ENCODE measurements at regions not wholly inside any gene's neighbourhood (a gene's known extent, or its start where the extent isn't known, plus 50 kb on each side); places are given as distances from the start of the nearest gene placed in this dataset.

DNA sequence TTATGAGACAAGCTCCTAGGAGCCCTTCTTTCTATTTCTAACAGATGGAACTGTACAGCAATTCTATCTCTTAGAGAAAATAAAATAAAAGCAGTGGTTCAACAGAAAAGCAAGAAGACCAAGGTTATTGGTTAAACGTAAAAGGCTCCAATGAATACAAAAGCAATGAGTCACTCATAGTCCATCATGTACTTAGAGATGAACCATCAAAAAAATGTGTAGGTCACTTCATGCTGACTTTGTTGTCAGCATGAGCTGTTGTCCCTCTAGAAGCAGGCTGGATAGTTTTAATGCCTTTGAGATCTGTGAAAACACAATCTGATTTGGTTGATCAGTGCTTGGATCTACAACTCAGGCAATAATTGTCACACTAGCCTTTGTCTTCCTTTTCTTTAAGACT lies 378.6 kb upstream of the ANXA10 start:
- no peak for DNase-seq

- DNase-seq: no peak
Measured at GRCh38 chr4:167715176-167715575, 377.2 kb upstream of the ANXA10 start.

DNA sequence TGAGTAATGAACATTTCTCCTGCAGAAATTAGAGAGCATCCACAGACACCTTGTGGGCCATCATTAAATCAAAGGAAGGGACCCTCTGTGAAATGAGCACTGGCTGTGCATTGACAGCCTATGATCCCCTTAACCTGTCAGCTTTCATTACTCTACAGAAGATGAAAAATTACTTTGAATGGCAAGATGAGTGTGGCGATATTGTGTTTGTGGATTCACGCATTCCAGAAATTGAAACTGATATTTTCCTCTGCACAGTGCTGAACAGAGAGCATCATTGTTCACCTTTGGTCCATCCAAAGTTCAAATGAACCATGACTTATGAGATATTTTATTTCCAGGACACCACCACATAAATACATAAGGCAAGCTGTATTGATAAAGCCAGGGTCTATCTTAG lies 374.8 kb upstream of the ANXA10 start:
- DNase-seq: no peak

DNA sequence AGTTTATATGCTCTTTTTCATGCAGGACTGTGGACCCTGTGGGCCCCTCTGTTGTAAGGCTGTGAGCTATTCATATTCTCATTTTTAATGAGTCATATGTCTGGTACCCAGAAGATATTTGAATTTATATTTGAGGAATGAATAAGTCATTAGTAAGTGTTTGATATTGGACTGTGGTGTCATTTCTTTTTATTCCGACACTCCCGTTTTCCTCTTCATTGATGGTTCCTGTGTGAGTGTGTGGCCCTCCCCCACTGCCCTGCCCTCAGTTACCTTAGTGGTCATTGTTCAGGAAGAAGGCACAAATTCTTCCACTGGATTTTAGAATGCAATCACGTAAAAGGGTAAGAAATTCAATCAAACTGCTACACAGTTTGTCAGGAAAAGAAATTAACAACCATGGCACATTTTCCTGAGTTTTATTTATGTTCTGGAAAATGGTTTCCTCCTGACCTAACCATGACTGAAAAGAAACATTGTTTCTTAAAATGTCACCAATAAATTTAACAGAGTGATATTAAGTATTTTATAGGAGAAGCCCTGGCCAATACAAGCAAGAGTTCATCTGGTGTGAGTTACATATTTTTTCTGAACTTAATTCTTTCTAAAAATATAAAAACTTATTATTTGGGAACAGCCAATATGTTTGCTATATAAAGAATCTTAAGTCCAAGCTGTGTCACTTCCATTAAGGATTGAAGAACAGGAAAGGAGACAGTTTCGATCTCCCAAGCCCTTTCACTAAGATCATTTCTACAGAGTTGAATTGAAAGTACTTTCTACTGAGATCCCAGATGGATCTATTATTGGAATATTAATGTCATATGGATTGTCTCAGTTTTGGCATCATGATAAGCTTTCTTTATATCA lies 370.5 kb upstream of the ANXA10 start:
- no peak for DNase-seq

DNA sequence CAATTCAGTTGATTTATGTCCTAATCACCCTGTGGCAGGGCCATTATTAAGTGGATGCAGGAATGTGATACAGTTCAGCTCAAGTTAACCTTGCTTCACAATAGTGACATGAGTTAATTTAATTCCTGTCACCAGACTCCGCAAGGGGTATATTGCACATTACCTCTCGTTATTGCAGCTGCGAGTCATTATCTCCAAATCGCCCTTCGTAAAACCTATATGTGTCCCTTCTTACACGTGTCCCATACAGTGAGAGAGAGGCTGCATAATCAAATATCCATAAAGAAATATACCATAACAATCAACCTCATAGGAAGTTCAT lies 369.9 kb upstream of the ANXA10 start:
- no peak for DNase-seq

- no peak for DNase-seq
Measured at GRCh38 chr4:167724941-167725340, 367.4 kb upstream of the ANXA10 start.

DNA sequence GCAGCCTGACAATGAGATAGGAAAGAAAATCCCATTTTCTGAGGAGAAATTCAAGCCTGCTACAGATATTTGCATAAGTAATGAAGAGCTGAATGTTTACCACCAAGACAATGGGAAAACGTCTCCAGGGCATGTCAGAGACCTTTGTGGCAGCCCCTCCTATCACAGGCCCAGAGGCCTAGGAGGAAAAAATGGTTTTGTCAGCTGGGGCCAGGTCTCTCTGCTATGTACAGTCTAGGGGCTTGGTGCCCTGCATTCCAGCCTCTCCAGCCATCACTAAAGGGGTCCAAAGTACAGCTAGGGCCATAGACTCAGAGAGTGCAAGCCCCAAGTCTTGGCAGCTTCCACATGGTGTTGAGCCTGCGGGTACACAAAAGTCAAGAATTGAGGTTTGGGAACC lies 361.6 kb upstream of the ANXA10 start:
- DNase-seq: no peak

DNA sequence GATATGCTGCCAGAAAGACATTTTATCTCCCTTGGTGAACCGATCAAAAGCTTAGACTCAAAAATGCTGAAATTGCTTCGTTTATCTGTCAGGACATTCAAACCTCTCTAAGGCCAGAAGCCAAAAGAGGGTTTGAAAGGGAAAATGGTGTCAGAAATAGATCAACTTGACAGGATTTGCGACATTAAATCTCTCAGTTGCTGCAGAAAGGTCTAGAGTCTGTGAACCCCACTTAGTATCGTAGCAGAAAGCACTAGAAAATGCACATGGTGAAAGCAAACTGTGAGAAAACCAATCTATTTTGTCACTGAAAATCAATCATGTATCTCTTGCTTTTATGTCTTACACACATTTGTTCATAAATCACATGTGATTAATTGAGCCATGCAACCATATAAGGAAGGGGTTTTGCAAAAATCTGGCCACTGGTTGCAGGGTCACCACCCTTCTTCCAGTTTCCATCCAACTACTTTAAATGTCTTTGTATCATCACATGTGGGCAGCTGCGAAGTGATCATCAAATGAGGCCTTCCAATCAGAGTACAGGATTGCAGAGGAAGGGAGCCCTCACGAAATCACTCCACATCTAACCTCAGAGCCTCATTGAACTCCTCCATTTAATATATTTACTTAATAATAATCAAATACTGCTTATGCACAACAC lies 347.2 kb upstream of the ANXA10 start:
- no peak for DNase-seq

DNA sequence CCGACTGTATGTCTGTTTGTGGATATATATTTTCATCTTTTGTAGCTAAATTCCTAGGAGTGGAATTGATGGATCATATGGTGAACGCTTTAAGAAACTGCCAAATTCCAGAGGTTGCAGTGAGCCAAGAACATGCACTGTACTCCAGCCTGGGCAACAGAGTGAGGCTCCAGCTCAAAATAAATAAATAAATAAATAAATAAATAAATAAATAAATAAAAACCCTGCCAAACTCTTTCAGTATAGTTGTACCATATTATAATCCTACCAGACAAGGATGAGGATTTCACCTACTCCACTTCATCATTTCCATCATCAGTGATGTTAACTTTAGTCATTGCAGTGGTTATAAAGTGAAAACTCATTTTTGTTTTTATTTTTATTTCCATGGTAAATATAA lies 325.1 kb upstream of the ANXA10 start:
- DNase-seq: no peak

DNA sequence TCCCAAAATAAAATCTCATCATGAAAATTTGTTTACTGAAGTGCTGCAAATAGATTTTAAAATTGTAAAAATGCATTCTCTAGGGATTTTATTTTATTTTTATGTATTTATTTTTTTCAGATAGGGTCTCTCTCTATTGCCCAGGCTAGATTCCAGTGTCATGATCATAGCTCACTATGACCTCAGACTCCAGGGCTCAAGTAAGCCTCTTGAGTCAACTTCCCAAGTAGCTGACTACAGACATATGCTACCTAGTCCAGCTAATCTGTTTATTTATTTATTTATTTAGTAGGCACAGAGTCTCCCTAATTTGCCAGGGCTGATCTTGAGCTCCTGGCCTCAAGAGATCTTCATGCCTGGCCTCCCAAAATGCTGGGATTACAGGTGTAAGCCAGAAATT lies 317.7 kb upstream of the ANXA10 start:
- no peak for DNase-seq

GRCh38 chr4:167775375-167775774 lies 317.0 kb upstream of the ANXA10 start:
- no peak for DNase-seq

DNA sequence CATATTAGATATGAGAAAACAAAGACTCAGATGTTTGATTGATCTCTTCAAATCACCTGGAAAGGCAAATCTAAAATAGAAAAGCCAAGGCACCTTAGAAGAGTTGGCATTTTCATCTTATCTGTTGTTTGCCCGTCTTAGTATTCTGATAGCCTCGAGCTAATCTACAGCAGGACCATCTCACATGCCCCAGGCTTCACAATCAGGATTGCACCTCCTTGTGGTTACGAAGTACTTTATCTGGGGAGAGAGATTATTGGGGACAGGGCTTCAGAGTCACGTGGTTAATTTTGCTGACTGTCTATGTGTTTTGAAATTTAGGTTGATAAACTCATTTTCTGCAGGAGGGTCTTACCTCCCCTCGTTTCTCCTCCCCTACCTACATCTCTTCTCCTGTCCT lies 313.1 kb upstream of the ANXA10 start:
- DNase-seq: no peak

GRCh38 chr4:167779864-167780263 lies 312.5 kb upstream of the ANXA10 start:
- no peak for DNase-seq

DNA sequence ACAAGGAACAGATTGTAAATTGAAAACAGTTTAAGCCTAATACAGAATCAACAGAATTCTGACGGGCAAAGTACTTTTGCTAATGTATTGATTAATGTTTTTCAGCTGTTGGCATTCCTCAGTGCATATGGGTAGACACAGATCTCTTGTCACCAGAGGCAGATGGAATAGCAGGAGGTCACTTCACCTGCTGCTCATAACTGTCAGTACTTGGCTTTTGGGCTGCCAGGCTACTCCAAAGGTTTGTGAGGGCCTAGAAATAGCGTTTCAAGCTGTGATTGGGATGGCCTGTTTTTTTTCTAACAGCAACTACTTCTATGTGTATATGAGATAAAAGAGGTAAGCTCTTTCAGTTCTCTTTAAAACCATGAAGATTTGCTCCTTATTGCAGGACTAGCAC lies 307.5 kb upstream of the ANXA10 start:
- DNase-seq: no peak

- no peak for DNase-seq
Measured at GRCh38 chr4:167785523-167785922, 306.8 kb upstream of the ANXA10 start.

GRCh38 chr4:167786504-167786903 lies 305.8 kb upstream of the ANXA10 start:
- no peak for DNase-seq

DNA sequence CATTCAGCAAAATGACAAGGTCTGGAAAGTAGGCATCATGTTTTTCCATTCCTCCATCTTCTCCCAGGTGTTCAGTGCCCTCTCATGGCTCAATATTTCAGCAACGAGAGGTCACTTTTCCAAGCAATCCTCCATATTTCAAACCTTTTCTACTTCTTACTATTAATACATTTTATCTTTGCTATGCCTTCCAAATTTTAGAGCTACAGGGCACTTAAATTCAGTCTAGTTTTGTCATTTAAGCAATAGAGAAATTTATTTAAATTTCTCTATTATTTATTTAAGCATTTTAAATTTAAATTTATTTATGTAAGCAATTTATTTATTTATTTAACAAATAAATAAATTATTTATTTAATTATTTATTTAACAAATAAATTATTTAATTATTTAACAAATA lies 305.1 kb upstream of the ANXA10 start:
- DNase-seq: no peak

DNA sequence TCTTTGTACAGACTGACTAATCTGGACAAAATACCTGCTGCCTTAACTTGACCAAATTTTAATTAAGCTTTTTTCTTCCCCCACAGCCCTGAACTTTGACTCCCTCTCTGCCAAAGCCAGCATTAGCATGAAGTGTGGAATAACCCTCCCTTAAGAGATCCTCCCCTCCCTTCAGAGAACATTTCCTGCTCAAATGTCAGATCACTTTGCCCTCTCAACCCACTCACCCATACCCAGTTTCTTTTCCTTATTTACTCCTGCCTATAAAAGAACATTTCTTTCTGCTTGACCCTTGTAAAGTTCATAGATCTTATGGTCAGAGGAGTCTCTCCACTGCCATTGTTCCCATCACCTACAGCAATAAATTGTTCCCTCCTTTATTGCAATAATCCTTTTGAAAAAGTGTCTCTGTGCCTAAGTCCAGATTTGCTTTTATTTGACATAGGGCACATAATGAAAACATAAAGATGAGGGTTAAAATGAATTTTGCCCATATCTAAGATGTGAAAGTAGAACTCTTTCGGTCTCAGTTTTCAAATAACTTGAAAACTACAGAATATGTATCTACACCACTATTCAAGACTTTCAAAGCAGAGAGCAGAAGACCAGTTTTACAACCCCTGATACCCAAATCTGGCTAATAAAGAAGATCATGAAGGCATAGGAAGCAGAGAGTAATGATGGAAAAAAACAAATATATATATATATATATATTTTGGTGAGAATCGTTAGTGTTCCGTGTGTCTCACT lies 289.7 kb upstream of the ANXA10 start:
- no peak for DNase-seq

DNA sequence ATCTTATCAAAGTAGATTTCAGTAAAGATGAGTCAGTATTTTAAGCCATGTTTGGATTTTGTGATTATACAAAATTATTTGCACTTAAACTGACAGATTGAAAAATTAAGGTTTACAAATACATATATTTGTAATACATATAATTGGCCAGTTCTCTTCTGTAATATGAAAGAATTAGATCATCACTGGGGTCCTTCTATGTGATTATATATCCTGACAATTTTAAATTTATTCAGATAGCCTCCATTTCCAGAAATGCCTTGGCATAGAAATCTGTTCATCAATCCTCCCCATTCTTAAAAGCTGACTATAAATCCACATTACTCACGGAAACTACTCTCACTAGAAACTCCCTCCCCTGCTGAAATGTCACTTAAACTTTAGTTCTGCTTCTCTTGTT lies 280.4 kb upstream of the ANXA10 start:
- DNase-seq: no peak

- DNase-seq: no peak
Measured at GRCh38 chr4:167826281-167826680, 266.1 kb upstream of the ANXA10 start.

GRCh38 chr4:167831855-167832254 lies 260.5 kb upstream of the ANXA10 start:
- no peak for DNase-seq

GRCh38 chr4:167838686-167839085 lies 253.7 kb upstream of the ANXA10 start:
- no peak for DNase-seq

DNA sequence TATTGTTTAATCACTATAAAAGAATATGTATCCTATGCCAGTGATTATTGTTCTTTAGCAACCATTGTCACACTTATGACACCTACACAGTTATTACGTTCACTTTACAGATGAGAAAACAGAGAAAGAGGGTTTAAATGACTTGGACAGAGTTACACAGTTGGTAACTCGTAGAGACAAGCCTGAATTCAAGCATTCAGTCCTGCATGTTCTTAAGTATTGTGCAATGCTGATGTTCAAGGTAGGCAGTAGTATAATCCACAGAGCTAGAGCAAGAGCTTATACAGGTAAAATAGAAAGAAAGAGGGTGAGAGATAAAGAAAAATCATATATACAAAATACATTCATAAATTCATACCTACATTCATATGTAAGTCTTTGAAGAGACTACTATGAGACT lies 249.8 kb upstream of the ANXA10 start:
- DNase-seq: no peak

DNA sequence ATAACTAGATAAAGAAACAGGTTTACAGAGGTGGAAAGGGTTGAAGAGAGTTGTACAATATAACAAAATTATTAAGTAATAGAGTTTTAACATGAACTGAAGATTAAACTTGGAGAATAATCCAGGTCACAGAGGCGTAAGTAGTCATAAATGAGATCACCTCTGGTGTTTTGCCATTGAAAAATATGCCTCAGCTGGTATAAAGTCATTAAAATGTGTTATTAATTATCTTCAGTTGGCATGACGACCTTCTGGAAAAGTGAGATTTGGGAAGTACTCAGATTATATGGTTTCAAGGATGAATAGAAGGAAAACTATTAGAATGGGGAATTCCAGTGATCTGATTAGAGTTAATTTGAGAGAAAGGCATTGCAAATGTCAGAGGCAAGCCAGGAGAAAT lies 237.5 kb upstream of the ANXA10 start:
- no peak for DNase-seq

Measured in right hindlimb (tissue), 1 donor.